ENCODE measurements at regions not wholly inside any gene's neighbourhood (a gene's known extent, or its start where the extent isn't known, plus 50 kb on each side); places are given as distances from the start of the nearest gene placed in this dataset.
"Not testable (repeated sequence)": the region's sequence is repeated elsewhere in the genome, so short reads cannot be mapped to it uniquely, and the experiment has no call there.

- DNase-seq (ENCODE audit: low read depth): no peak
Observed at GRCh38 chr10:81444242-81444929, 430.6 kb upstream of the NRG3 start.

- DNase-seq (ENCODE audit: low read depth): no peak
Observed at GRCh38 chr10:81450651-81451050, 424.3 kb upstream of the NRG3 start.

GRCh38 chr10:81472927-81473470, 402.0 kb upstream of the NRG3 start:
- DNase-seq (ENCODE audit: low read depth): no peak

- no peak for DNase-seq (ENCODE audit: low read depth)
Observed at GRCh38 chr10:81473755-81474154, 401.2 kb upstream of the NRG3 start.

- DNase-seq (ENCODE audit: low read depth): no peak
Observed at GRCh38 chr10:81479316-81479715, 395.7 kb upstream of the NRG3 start.

GRCh38 chr10:81496626-81497025, 378.4 kb upstream of the NRG3 start:
- DNase-seq (ENCODE audit: low read depth): no peak

- no peak for DNase-seq (ENCODE audit: low read depth)
Observed at GRCh38 chr10:81498011-81498551, 376.9 kb upstream of the NRG3 start.

GRCh38 chr10:81502677-81503359, 372.2 kb upstream of the NRG3 start:
- DNase-seq (ENCODE audit: low read depth): no peak

GRCh38 chr10:81505777-81506176, 369.2 kb upstream of the NRG3 start:
- DNase-seq (ENCODE audit: low read depth): not testable (repeated sequence)

- DNase-seq (ENCODE audit: low read depth): no peak
Observed at GRCh38 chr10:81514811-81515210, 360.2 kb upstream of the NRG3 start.

- no peak for DNase-seq (ENCODE audit: low read depth)
Observed at GRCh38 chr10:81520688-81521087, 354.3 kb upstream of the NRG3 start.

GRCh38 chr10:81524467-81524866, 350.5 kb upstream of the NRG3 start:
- no peak for DNase-seq (ENCODE audit: low read depth)

GRCh38 chr10:81532403-81532802, 342.6 kb upstream of the NRG3 start:
- no peak for DNase-seq (ENCODE audit: low read depth)

GRCh38 chr10:81534991-81535390, 340.0 kb upstream of the NRG3 start:
- no peak for DNase-seq (ENCODE audit: low read depth)

GRCh38 chr10:81541517-81541916, 333.5 kb upstream of the NRG3 start:
- DNase-seq (ENCODE audit: low read depth): no peak

- no peak for DNase-seq (ENCODE audit: low read depth)
Observed at GRCh38 chr10:81546243-81546642, 328.8 kb upstream of the NRG3 start.

GRCh38 chr10:81548160-81548559, 326.8 kb upstream of the NRG3 start:
- DNase-seq (ENCODE audit: low read depth): no peak

- no peak for DNase-seq (ENCODE audit: low read depth)
Observed at GRCh38 chr10:81564143-81564542, 310.9 kb upstream of the NRG3 start.

- DNase-seq (ENCODE audit: low read depth): no peak
Observed at GRCh38 chr10:81569488-81569887, 305.5 kb upstream of the NRG3 start.

- no peak for DNase-seq (ENCODE audit: low read depth)
Observed at GRCh38 chr10:81570349-81570748, 304.6 kb upstream of the NRG3 start.

- no peak for DNase-seq (ENCODE audit: low read depth)
Observed at GRCh38 chr10:81570878-81571794, 303.9 kb upstream of the NRG3 start.

- no peak for DNase-seq (ENCODE audit: low read depth)
Observed at GRCh38 chr10:81575036-81575435, 300.0 kb upstream of the NRG3 start.

Data from activated T-cell treated with anti-CD3 and anti-CD28 coated beads for 24 hours (primary cell).